ENCODE measurements at regions not wholly inside any gene's neighbourhood (a gene's known extent, or its start where the extent isn't known, plus 50 kb on each side); places are given as distances from the start of the nearest gene placed in this dataset.
A peak's percentile ranks its signal among the peaks of the same experiment; 100 is the strongest.

DNA sequence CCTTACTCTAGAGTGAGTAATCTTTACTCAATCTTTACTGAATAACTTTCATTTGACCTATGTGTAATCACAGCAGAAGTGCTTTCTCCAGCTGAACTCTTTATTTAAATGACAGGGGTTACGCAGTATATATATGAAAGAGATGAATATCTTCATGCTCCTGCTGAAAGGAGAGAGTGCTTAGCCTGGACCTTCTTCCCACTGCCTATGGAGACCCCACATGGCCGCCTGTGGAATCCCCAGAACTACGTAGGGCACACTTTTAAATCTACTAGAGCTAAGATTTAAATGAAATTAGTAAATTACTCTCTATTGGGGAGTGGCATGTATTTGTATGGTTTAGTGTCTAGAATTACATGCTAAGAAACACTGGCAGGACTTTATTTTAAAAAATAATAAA is 391.2 kb downstream of the ANKRD50 start:
- no peak for DNase-seq

DNA sequence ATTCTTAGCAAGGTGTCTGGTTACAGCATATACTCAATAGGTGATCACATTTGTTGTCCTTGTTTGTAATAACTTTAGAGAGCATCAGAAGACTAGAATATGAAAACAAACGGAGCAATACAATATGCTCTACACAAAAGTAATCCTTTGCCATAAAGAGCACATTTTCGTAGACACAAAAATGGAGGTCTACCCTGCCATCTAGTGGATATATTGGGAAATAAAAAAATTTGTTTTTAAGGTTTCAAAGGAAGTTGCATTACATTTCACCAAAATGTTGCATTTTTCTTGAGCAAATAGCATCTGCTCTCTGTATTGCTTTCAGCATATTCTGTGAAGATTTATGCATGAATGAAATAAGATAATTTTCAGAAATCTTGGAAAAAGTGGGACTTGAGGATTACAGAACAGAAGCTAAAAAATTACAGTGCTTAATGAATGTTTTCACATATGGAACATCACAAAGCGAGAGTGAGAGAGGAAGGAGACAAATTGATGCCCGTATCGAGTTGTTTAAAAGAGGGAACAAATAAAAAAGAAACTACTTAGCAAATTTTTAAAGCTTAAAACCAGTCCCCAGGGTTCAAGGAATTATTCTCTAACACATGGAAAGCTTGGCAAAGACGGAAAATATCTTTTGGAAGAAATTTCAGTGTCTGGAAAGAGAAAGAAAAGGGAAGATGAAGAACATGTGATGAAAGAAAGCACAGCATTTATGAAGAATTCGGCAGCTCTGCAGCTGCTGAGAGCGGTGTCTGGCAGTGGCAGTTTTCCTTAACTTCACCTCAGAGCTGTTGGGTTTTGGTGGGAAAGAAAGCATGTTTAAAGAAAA is 390.1 kb downstream of the ANKRD50 start:
- peak; percentile 35 to 55 for DNase-seq

DNA sequence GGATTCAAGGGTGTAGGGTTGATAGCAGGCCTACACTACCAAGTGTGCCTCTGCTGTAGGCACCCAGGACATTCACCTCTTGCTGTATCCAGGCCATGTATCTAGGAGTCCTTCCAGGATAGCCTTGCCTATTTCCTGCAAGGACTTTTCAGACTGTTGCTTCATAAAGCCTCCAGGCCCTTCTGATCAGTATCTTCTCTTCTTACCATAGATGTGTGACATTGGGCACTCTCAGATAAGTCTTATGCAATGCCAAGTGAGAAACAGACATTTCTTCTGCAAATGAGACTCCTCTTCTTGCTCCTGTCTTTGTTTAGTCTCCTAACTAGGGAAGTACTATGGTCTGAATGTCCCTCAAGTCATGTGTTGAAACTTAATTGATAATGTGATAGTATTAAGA is 386.8 kb downstream of the ANKRD50 start:
- DNase-seq: no peak

DNA sequence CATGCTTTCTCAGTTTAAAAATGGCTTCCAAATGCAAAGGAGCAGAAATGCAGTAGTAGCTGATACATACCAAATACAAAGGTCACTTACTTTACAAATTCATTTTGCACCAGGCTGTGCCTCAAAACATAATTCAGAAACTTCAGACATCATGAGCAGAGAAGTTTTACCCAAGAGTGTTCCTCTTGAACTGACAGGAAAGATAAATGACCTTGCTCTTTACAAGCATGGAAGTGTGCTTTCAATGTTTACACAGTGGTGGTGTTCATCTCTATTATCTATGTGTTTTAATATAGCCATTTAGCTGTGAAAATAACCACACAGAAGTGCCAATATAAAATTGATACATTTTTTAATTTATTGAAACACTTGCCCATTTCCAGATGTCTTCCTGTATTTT is 383.4 kb downstream of the ANKRD50 start:
- no peak for DNase-seq

DNA sequence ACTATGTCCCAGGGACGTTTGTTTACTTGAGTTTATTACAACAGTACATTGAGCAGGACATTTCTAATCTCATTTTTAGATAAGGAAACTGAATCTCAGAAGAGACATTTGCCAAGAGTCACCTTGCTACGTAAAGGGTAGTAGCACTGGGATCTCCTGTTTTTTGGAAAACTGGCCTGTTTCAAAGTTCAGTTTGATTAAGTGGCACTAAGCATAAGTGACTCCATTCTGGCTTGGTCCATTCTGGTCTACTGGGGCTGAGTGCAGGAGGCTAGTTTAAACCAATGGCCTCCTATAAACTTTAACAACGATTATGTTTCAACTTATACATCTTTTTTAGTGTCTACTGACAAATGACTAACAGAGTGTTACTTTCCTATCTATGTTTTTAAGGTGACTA is 382.5 kb downstream of the ANKRD50 start:
- DNase-seq: no peak

DNA sequence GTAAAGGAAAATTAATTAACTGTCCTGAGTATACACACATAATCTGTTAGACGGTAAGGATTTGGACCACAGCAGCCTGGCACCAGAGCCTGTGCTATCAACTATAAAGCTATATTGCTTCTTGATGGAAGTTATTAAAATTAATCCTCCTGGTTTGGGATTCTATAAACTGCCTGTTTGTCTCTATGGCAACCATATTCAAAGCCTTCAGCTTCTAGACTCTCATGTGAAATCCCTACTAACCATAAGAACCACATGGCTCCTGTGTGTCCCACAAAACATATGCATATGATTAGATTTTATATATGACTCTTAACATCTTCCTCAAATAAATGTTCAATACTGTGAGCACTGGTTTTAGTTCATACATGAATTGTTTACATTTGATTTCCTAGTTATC is 380.8 kb downstream of the ANKRD50 start:
- DNase-seq: no peak

DNA sequence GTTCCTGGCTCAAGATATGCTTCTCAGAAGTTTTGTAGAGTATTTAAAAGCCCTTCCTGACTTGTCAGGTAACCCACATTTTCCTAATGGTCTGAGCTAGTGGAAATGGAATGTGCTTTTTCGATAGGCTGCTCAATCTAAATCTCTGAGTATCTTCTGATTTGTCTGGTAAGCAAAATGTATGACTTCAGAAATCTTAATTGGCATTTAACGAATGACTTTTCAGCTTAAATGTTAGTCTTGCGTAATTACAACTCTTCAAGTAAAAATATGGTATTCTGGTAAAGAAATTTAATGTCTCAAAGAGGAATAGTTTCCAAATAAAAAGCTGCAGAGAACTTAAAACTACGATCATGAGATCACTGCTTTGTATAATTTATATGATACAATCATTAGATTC is 379.1 kb downstream of the ANKRD50 start:
- no peak for DNase-seq

DNA sequence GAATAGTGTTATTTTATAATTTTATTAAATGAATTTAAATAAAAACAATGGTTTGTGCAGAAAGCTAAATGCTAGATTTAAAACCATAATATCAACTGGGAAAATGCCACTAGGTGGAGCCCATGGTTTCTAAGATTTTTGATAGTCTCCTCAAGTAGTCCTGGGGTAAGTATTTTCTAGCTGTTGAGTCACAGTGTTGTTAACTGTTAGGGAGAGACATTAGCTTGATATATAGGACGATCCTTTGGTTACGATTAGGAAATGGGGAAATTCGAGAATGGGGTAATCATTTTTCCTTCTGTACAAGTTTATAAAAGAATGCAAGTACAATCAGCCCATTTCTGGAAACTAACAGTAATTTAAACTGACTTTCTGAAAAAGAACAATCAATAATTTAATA is 378.4 kb downstream of the ANKRD50 start:
- DNase-seq: peak; percentile 46 to 57

DNA sequence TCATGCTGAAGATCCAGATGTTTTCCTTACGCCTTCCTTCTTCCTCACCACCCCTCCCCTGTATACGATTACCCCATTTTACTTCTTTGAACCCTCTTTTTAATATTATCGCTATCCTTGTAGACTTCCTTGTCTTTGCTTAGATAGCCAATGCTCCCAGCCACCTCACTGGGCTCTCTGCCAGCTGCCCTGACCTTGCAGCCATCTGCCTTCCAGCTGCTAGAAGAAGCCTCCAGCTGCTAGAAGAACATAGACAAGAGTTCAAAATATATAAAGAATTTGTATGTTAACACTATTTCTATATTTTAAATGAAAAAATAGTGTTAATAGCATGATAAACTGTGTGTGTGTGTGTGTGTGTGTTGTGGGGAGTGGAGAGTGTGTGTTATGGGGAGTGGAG is 374.7 kb downstream of the ANKRD50 start:
- DNase-seq: peak; percentile 36 to 57

DNA sequence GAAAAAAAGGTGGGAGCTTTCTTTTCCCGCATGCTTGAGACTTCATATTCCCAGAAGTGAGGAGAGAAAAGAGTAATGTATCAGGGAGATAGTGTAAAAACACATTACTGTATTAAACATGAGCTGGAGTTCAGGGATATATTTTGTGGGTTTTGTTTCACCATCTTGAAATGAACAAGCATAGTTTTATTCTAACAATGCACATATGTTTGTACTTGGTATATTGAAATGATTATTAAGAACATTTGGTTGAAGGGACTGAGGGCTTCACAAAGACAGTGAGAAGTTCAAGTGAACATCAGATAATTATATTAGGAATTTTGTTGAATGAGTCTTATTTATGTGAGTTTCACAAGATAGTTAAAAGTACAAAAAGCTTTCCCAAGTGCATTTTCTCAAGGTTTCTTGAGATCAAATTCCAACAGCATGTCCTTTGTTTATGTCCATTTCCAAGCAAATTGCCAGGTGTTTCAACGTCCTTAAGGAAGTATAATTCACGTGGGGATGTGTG is 368.8 kb downstream of the ANKRD50 start:
- DNase-seq: no peak

DNA sequence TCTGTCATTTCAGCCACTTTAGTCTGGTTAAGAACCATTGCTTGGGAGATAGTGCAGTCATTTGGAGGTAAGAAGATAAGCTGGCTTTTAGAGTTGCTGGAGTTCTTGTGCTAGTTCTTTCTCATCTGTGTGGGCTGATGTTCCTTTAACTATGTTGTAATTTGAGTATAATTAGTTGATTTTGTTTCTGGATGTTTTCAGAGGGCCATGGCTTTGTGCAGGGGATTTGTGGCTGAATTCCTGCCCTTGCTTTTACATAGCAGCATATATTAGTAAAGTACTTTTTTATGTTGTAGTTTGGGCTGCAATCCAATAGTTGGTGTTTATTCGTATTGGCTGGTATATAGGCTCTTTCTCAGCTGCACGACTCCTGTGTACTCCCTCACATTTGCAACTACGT is 339.6 kb downstream of the ANKRD50 start:
- no peak for DNase-seq

DNA sequence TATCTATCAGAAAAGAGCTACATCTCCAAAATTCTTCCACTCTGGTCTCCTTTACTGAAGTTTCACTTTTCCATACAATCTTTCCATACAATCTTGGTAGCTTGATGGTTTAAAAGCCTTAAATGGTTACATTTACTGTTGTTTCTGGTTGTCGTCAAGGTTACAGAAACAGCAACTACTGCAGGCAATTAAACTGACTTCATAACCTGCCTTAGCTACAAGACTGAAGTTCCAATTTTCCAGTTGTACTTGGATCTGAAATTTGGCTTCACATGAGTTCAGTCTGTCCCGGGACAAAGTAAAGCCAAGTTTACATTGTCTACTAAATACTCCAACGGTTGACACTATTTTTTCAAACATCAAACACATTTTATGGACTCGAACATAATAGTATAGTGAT is 326.4 kb downstream of the ANKRD50 start:
- DNase-seq: no peak

DNA sequence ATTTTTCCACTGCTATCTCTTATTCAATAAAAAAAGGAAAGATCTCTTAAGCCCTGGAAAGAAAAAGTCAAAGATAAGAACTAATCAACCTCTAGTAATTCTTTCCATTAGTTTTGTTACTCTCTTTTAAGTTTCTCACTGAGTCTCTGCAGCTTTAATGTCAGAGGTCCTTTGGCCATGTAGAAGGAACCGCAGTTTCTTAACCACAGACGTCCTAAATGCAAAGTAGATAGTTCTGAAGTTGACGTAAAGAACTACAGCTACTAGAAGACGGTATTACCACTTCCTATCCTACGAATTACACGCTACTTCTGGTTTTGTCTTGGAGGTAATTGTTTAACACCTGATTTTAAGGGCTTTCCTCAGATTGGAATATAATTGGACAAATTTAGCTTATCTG is 325.9 kb downstream of the ANKRD50 start:
- DNase-seq: no peak

DNA sequence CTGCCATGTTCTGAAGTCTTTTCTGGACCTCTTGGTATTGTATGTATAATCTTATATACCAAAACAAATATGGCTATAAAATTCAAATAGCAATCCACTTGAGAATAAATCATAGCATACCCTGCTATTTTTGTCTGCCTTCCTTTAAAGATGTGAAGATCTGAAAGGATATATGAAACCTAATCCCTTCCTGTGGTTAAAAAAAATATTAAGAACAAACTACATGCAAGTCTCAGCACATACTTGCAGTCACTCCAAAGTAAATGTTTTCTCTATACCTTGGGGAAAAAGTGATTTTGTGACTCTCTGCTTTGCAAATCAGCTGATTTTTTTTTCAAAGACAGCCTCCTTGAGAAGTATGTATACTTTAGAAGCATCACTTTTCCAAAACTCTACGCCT is 322.9 kb downstream of the ANKRD50 start:
- DNase-seq: no peak

DNA sequence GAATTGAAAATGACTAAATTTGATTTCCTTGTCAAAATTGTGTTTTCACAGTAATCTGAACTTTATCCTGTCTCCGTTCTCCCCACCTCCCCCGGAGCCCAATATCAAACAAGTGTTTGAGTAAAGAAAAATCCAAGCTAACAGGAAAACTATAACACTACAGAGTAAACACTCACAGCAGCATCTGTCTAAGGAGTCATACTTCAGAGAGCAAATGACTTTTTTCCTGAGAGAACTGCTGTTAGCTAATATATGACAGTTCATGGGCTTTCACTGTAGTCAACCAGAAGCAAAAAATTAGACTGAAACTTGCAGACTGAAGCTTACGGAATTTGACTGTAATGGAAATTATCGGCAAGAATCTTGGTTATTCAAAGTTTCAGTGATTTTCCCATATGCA is 321.7 kb downstream of the ANKRD50 start:
- DNase-seq: no peak

DNA sequence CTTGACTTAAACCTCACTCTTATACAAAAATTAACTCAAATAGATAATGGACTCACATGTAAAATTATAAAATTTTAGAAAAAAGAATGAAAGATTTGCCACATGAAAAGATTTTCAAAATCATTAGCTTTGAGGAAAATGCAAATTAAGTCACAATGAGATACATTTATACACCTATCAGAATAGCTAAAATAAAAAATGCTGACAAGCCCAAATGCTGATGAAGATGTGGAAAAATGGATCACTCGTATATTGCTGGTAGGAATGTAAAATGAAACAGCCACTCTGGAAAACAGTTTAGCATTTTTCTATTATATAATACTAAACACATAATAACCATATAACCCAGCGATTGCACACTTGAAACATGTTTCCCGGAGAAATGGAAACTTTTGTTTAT is 316.2 kb downstream of the ANKRD50 start:
- DNase-seq: no peak

DNA sequence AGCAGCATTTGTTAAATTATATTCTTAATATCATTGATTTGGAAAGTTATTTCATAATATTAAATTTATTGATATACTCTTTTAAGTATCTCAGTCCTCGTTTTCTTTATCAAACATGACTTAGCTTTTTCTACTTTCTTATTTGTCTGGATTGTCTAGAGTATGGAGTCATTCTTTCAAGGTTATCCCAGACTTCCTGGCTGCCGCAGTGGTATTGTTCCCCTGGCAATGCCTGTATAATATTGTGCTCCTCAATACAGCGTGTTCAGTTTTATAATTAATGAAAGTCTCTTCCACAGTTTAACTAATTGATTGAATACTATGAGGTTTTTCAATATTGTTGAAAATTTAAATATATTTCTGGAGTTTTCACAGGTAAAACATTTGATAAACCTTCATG is 310.9 kb downstream of the ANKRD50 start:
- no peak for DNase-seq

DNA sequence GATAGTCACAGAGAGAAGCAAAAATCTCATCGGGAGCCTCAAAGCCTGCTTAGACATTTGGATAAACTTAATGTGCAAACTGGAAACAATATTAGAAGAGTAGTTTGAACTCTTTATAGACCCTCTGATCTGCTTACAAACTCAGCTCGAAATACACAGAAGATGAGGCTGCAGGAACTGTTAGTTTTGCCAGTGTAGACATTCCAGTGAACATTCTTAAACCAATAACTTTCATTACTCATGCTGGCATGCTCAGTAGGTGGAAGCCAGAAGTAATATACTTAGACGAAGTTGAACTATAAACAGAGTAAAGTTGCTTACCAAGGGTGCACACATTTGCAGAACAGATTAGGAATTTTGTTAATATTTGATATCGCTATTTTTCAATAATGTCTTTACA is 303.5 kb downstream of the ANKRD50 start:
- DNase-seq: no peak

DNA sequence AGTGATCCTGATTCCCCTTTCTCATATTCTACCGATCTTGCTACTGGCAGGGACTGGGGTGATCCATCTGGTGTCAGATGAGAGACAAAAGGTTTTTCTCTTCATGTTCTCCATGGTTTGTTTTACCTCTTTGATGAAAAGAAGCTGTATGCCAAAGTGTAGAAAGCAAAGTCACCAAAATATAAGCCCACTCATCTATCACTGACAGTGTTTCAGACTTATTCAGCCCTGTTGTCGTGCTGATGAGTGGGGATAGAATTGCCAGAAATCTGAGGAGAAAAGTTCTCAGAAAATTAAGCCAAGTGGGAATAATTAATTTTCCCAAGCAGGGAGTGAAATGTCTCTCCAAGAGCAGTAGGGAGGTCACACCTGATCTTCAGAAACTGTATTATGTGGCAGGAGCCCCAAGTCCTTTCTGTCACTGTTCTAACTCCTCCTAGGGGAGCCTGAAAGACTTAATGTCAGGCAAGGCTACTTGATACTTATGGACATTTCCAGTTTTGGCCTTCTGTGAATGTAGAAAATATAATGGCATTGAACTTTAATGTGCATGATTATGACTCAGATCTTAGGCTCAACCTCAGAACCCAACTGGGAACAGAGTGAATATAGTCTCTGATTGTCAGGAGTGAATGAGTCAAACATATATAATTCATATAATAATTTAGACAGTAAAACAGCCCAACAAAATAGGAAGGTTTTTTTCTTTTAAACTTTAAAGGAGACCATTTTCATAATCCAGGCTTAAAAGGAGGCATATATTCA is 298.1 kb downstream of the ANKRD50 start:
- DNase-seq: no peak

DNA sequence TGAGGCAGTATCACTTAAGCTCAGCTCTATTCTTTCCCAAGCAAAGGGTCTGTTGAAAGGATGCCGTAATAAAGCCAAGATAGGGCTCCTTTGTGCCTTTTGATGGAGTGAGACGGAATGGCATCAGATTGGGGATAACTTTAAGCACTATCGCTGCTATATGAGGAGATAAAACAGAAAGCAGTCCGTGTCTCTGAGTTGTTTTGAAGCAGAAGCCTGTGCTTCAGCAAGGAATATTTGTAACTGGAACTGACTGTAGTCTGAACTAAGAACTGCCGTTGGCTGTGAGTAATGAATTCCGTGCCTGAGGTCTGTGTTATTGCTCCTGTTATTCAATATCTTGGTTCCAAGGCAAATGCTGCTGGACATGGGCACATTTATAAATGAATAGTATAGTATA is 297.4 kb downstream of the ANKRD50 start:
- DNase-seq: peak in 1 of 2 donors; percentile 18

DNA sequence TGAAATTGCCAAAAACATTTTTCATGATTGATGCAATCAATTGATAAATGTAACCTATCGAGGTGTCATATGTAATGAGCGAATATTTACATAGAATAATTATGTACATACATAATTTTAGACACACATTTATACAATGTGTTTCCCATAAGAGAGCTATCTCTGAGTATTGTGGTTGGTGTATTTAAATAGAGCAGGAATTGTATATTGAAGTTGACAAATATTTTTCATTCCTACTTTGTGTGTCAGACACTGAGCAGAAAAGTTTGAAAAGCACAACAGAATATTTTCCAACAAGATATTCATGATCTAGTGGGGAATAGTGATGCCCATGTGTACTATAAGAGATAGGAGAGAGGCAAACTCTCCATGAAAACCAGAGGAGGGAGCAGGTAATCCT is 295.2 kb downstream of the ANKRD50 start:
- DNase-seq: no peak

DNA sequence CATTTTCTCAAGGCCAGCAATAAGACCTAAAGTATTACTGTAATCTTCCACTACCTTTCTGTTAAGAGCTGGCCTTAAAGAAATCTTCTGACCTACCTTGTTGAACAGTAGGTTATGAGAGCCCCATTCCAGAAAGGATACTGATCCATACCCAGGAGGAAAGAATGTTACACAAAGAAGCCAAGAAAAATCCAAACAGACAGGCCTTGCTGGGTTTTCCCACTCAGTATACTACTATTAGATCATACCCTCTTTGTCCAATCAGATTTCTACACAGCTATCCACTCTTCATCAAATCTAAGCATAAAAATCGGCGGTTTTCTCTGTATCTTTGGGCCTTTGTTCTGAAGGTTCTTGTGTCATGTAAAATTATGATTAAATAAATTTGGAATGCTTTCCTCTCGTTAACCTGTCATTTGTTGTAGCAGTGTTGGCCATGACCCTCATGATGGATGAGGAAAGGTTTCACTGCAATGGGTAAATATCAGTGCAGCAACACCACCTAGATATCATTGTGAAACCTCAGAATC is 292.3 kb downstream of the ANKRD50 start:
- no peak for DNase-seq

DNA sequence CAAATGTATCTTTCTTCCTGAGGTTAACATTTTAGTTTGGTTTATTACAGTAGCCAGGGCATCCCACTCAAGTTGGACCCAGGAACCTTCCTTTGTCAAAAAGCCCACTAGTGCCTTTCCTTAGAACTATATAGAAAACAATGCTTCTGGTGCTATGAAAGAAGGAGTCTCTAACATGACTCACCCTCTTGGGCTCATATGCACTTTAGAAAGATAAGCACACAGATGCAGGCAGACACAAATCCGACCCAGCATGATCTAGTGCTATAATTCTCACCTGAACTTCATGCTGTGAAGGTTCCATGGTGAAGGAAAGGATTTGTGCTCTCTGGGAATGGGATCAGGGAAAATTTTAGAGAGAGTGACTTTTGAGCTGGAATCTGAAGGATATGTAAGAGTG is 289.4 kb downstream of the ANKRD50 start:
- no peak for DNase-seq
